Liver (tissue), 3 donors: ENCODE measurements at regions not wholly inside any gene's neighbourhood (a gene's known extent, or its start where the extent isn't known, plus 50 kb on each side); places are given as distances from the start of the nearest gene placed in this dataset.

Source experiments
- FOXA1 ChIP-seq: IDR thresholded peaks from 2 replicates; pipeline ENCODE4 v1.6.1; 2016; ENCODE audit warnings: antibody characterized with exemption
- JUND ChIP-seq, 2 donors: IDR thresholded peaks; 2 replicates each; pipeline ENCODE4 v1.6.1; 2016; ENCODE audit warnings: antibody characterized with exemption in 2 of 2
- MAX ChIP-seq: IDR thresholded peaks from 2 replicates; pipeline ENCODE4 v1.6.1; 2016; ENCODE audit warnings: antibody characterized with exemption
- RAD21 ChIP-seq, 2 donors: IDR thresholded peaks; 2 replicates each; pipeline ENCODE4 v1.6.1; 2016; ENCODE audit warnings: antibody characterized with exemption in 2 of 2, mild to moderate bottlenecking in 2 of 2
- REST ChIP-seq: IDR thresholded peaks from 2 replicates; pipeline ENCODE4 v1.6.1; 2016; ENCODE audit warnings: antibody characterized with exemption, mild to moderate bottlenecking
- SP1 ChIP-seq: IDR thresholded peaks from 2 replicates; pipeline ENCODE4 v1.6.1; 2018; ENCODE audit warnings: antibody characterized with exemption, mild to moderate bottlenecking
- TAF1 ChIP-seq: conservative IDR thresholded peaks from 2 replicates; pipeline ENCODE4 v1.6.1; 2016; ENCODE audit warnings: antibody characterized with exemption, mild to moderate bottlenecking
- ZBTB33 ChIP-seq: IDR thresholded peaks from 2 replicates; pipeline ENCODE4 v1.6.1; 2016; ENCODE audit warnings: antibody characterized with exemption
- TF ChIP-seq, protein P1 (sequence below): fragments of 150-350 bp; IDR thresholded peaks from 2 replicates; pipeline ENCODE4 v1.5.1; 2017; ENCODE audit warnings: improper control_type of control experiment, low read depth, low read length; ENCODE audit not compliant: missing input control
- TF ChIP-seq, protein P2 (sequence below): IDR thresholded peaks from 2 replicates; pipeline ENCODE4 v1.6.1; 2016; ENCODE audit warnings: antibody characterized with exemption
- donor health status: healthy.
- donor health status: healthy.

DNA sequence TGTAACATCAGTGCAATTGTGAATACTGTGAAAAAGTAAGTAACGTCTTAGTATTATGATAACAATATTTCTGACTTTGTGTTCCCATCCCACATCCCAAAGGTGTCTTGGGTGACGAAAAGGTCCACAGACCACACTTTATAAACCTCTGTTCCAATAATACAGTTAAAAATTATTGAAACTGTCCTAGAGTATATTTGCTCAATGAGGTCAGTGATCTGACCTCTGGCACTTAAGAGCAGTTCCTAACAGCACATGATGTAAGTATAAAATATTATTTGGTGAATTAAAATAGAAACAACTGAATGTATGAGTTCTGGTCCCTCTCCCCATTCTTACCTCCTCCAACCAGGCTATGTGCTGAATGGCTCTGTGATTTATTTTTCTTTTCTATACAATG is 566.4 kb upstream of the MMS22L start:
- TF ChIP-seq, protein P1, sequence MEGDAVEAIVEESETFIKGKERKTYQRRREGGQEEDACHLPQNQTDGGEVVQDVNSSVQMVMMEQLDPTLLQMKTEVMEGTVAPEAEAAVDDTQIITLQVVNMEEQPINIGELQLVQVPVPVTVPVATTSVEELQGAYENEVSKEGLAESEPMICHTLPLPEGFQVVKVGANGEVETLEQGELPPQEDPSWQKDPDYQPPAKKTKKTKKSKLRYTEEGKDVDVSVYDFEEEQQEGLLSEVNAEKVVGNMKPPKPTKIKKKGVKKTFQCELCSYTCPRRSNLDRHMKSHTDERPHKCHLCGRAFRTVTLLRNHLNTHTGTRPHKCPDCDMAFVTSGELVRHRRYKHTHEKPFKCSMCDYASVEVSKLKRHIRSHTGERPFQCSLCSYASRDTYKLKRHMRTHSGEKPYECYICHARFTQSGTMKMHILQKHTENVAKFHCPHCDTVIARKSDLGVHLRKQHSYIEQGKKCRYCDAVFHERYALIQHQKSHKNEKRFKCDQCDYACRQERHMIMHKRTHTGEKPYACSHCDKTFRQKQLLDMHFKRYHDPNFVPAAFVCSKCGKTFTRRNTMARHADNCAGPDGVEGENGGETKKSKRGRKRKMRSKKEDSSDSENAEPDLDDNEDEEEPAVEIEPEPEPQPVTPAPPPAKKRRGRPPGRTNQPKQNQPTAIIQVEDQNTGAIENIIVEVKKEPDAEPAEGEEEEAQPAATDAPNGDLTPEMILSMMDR: no peak
- TF ChIP-seq RAD21 (IDR thresholded peaks at IDR 0.05) (no peak), SP1 (no peak), TAF1 (no peak), ZBTB33 (no peak), MAX (no peak), REST (no peak), FOXA1 (no peak), JUND (IDR thresholded peaks at IDR 0.05) (no peak)
- TF ChIP-seq, protein P2, sequence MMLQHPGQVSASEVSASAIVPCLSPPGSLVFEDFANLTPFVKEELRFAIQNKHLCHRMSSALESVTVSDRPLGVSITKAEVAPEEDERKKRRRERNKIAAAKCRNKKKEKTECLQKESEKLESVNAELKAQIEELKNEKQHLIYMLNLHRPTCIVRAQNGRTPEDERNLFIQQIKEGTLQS: no peak
